ENCODE measurements at regions not wholly inside any gene's neighbourhood (a gene's known extent, or its start where the extent isn't known, plus 50 kb on each side); places are given as distances from the start of the nearest gene placed in this dataset.

DNA sequence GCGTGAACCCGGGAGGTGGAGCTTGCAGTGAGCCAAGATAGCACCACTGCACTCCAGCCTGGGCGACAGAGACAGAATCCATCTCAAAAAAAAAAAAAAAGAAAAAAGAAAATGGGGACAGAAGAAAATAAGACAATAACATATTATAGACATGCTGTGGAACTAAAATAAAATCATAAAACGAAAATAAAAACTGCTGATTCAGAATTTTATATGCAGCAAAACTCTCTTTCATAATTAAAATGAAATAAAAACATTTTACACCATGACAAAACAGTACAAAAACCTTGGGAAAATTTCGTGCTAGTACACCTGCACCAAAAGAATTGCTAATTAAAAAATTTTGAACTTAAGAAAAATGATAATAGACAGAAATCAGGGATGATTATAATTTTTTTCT, 2245.1 kb downstream of the PCDH9 start:
- FAIRE-seq, result no peak
- no peaks in the 10 kb centered on the region for H3K36me3 ChIP-seq (ENCODE audit: control insufficient read depth, insufficient read depth, low read length)
- no peak overlapping the region for H3K4me3 ChIP-seq (ENCODE audit: low read depth, low read length)
- no peaks in the 10 kb centered on the region for H3K27me3 ChIP-seq (ENCODE audit: control insufficient read depth, insufficient read depth, low read length)
- TF ChIP-seq, protein P1, sequence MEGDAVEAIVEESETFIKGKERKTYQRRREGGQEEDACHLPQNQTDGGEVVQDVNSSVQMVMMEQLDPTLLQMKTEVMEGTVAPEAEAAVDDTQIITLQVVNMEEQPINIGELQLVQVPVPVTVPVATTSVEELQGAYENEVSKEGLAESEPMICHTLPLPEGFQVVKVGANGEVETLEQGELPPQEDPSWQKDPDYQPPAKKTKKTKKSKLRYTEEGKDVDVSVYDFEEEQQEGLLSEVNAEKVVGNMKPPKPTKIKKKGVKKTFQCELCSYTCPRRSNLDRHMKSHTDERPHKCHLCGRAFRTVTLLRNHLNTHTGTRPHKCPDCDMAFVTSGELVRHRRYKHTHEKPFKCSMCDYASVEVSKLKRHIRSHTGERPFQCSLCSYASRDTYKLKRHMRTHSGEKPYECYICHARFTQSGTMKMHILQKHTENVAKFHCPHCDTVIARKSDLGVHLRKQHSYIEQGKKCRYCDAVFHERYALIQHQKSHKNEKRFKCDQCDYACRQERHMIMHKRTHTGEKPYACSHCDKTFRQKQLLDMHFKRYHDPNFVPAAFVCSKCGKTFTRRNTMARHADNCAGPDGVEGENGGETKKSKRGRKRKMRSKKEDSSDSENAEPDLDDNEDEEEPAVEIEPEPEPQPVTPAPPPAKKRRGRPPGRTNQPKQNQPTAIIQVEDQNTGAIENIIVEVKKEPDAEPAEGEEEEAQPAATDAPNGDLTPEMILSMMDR (IDR thresholded peaks at IDR 0.05; ENCODE audit: insufficient read depth, low read length, severe bottlenecking), result no peak
- no peak for DNase-seq (ENCODE audit: low read depth)

- H3K36me3 ChIP-seq (ENCODE audit: control insufficient read depth, insufficient read depth, low read length), result no peaks in the 10 kb centered on the region
- DNase-seq (ENCODE audit: low read depth) (no peak), FAIRE-seq (no peak)
- TF ChIP-seq, protein P1 (IDR thresholded peaks at IDR 0.05; ENCODE audit: insufficient read depth, low read length, severe bottlenecking), result no peak
- H3K27me3 ChIP-seq (ENCODE audit: control insufficient read depth, insufficient read depth, low read length), result no peaks in the 10 kb centered on the region
- no peak overlapping the region for H3K4me3 ChIP-seq (ENCODE audit: low read depth, low read length)
These were observed 2267.7 kb downstream of the PCDH9 start for GRCh38 chr13:64962404-64962803.

DNA sequence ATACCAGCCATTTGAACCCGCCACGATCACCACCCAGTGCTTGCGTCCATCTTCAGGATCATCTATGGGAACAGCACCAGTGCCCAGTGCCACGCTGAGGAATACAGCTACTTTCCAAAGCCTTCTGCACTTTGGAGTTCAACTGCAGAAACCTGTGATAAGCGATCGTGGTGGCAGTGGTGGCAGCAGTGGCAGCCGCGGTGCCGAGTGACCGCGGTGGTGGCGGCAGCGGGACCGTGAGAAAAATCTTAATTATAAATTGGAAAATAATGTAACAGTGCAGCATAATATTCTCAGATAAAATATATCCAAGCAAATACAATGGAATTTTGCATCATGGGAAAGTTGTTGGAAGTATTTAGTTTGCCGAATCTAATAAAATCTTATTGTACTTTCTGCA, 2270.9 kb downstream of the PCDH9 start:
- Histone ChIP-seq H3K36me3 (ENCODE audit: control insufficient read depth, insufficient read depth, low read length) (no peaks in the 10 kb centered on the region), H3K27me3 (ENCODE audit: control insufficient read depth, insufficient read depth, low read length) (no peaks in the 10 kb centered on the region), H3K4me3 (ENCODE audit: low read depth, low read length) (no peak overlapping the region)
- TF ChIP-seq, protein P1 (IDR thresholded peaks at IDR 0.05; ENCODE audit: insufficient read depth, low read length, severe bottlenecking), result no peak
- FAIRE-seq, result no peak
- DNase-seq (ENCODE audit: low read depth), result no peak

DNA sequence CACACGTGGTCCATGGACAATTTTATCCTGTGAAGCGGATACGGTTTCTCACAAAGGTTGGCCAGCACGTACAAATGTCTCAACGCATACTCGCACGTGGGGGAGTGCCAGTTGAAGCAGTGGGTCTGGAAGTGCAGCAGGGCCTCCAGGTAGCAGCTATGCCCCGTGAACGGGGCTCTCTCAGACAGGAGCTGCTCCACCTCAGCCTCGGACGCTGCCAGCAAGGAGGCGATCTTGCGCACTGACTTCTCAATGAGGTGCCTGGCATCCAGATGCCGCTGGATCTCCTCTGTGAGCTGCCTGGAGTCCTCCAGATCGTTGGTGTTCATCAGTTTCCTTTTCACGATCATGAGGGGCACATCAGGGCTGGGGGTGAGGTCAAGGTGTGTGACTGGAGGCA, 2272.0 kb downstream of the PCDH9 start:
- Histone ChIP-seq H3K27me3 (ENCODE audit: control insufficient read depth, insufficient read depth, low read length) (no peaks in the 10 kb centered on the region), H3K36me3 (ENCODE audit: control insufficient read depth, insufficient read depth, low read length) (no peaks in the 10 kb centered on the region), H3K4me3 (ENCODE audit: low read depth, low read length) (no peak overlapping the region)
- TF ChIP-seq, protein P1 (IDR thresholded peaks at IDR 0.05; ENCODE audit: insufficient read depth, low read length, severe bottlenecking), result no peak
- FAIRE-seq, result no peak
- DNase-seq (ENCODE audit: low read depth), result no peak

DNA sequence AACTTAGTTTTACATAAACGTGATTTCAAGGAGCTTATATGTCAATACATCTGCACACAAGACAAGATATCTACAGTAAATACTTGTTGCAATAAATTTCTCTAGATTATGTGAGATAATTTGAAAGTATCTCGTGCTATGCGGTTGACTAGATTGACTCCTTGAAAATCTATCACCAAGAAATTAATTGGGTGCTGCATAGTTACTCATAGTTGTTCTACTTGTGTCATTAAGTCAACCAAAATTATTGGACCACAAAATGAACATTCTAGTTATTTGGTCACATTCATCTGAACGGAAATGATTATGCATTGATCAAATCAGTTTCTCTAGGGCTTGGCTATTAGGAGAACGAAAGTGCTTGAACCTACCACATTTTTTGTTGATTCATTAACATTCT, 2291.5 kb downstream of the PCDH9 start:
- TF ChIP-seq, protein P1 (IDR thresholded peaks at IDR 0.05; ENCODE audit: insufficient read depth, low read length, severe bottlenecking), result no peak
- DNase-seq (ENCODE audit: low read depth) (no peak), FAIRE-seq (no peak)
- no peaks in the 10 kb centered on the region for H3K27me3 ChIP-seq (ENCODE audit: control insufficient read depth, insufficient read depth, low read length)
- no peak overlapping the region for H3K4me3 ChIP-seq (ENCODE audit: low read depth, low read length)
- H3K36me3 ChIP-seq (ENCODE audit: control insufficient read depth, insufficient read depth, low read length), result no peaks in the 10 kb centered on the region

DNA sequence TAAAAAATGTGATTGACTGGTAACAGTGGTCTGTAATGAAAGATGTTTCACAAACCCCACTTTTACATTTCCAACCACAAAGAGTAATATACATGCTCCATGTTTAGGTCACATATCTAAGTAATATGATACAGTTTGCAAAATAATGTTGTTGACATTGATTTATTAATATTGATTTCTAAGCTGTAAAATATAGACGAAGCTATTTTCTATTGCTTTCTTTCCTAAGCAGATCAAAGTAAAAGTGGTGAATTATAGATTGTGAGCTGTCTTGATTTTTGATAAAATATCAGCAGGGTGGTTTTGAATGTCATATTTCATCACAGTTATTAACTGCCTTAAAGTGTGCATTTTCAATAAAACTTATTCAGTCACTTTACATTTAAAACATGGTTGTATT, 2292.8 kb downstream of the PCDH9 start:
- Histone ChIP-seq H3K36me3 (ENCODE audit: control insufficient read depth, insufficient read depth, low read length) (no peaks in the 10 kb centered on the region), H3K27me3 (ENCODE audit: control insufficient read depth, insufficient read depth, low read length) (no peaks in the 10 kb centered on the region), H3K4me3 (ENCODE audit: low read depth, low read length) (no peak overlapping the region)
- TF ChIP-seq, protein P1 (IDR thresholded peaks at IDR 0.05; ENCODE audit: insufficient read depth, low read length, severe bottlenecking), result no peak
- FAIRE-seq (no peak), DNase-seq (ENCODE audit: low read depth) (no peak)
